ENCODE measurements at regions not wholly inside any gene's neighbourhood (a gene's known extent, or its start where the extent isn't known, plus 50 kb on each side); places are given as distances from the start of the nearest gene placed in this dataset.

GRCh38 chrX:69556060-69557011 is 52.2 kb downstream of the NALF2 start (continued):
- TF ChIP-seq ZNF513 (CRISPR knock-in tag; conservative IDR thresholded peaks at IDR 0.05) (no peak), TEAD3 (CRISPR knock-in tag; optimal IDR thresholded peaks at IDR 0.05; ENCODE audit: borderline replicate concordance) (peak; percentile 80), MED1 (CRISPR knock-in tag; IDR thresholded peaks at IDR 0.05) (no peak), DPF2 (CRISPR knock-in tag; IDR thresholded peaks at IDR 0.05; ENCODE audit: borderline replicate concordance, low read depth) (peak; percentile 52; the same call in 1 of the 2 replicates), YEATS4 (CRISPR knock-in tag; IDR thresholded peaks at IDR 0.05; ENCODE audit: borderline replicate concordance) (peak; percentile 49; the same call in 1 of the 2 replicates), PBX2 (CRISPR knock-in tag; IDR thresholded peaks at IDR 0.05) (peak; percentile 96), SOX13 (IDR thresholded peaks at IDR 0.05) (no peak), SOX13 (CRISPR knock-in tag; conservative IDR thresholded peaks at IDR 0.05 in 1 of 2, IDR thresholded peaks at IDR 0.05 in 1 of 2) (peak in 1 of 2 experiments; percentile 75; a peak in 2 of 4 replicates), SP5 (CRISPR knock-in tag; IDR thresholded peaks at IDR 0.05; ENCODE audit: borderline replicate concordance, low read depth) (peak; percentile 34; the same call in 1 of the 2 replicates), EP300 (IDR thresholded peaks at IDR 0.05; ENCODE audit: low read depth in 2 of 2, low read length in 2 of 2) (peak; percentile 57 to 78; a peak in 3 of 4 replicates), EP300 (CRISPR knock-in tag; IDR thresholded peaks at IDR 0.05; ENCODE audit: borderline replicate concordance) (peak; percentile 49; the same call in 1 of the 2 replicates), IRF2 (CRISPR knock-in tag; IDR thresholded peaks at IDR 0.05) (no peak), ETV5 (CRISPR knock-in tag; IDR thresholded peaks at IDR 0.05; ENCODE audit: borderline replicate concordance) (peak; percentile 76), NFKBIZ (CRISPR knock-in tag; IDR thresholded peaks at IDR 0.05) (0 out of 2 replicates have a peak, but pooled peaks have one; percentile 24), ESRRA (CRISPR knock-in tag; IDR thresholded peaks at IDR 0.05; ENCODE audit: low read depth) (peak; percentile 73), CTCF (CRISPR knock-in tag; IDR thresholded peaks at IDR 0.05) (no peak), ZNF747 (CRISPR knock-in tag; IDR thresholded peaks at IDR 0.05; ENCODE audit: borderline replicate concordance) (no peak), IRX3 (CRISPR knock-in tag; IDR thresholded peaks at IDR 0.05; ENCODE audit: borderline replicate concordance, low read depth) (no peak), ZNF10 (CRISPR knock-in tag; IDR thresholded peaks at IDR 0.05; ENCODE audit: borderline replicate concordance, low read depth) (no peak), XBP1 (CRISPR knock-in tag; IDR thresholded peaks at IDR 0.05) (no peak), KLF16 (CRISPR knock-in tag; IDR thresholded peaks at IDR 0.05) (0 out of 4 replicates have a peak, but pooled peaks of 1 of the 2 experiments have one; percentile 17), GABPA (IDR thresholded peaks at IDR 0.05; ENCODE audit: low read depth, low read length) (no peak), GABPA (CRISPR knock-in tag; IDR thresholded peaks at IDR 0.05; ENCODE audit: low read depth) (peak; percentile 74), MLX (CRISPR knock-in tag; IDR thresholded peaks at IDR 0.05) (0 out of 2 replicates have a peak, but pooled peaks have one; percentile 24)
- TF ChIP-seq, protein P1, sequence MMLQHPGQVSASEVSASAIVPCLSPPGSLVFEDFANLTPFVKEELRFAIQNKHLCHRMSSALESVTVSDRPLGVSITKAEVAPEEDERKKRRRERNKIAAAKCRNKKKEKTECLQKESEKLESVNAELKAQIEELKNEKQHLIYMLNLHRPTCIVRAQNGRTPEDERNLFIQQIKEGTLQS (CRISPR knock-in tag; IDR thresholded peaks at IDR 0.05) = peak; percentile 72

All from HepG2 (cell line).